Prostate gland (tissue), 2 donors: ENCODE measurements at regions not wholly inside any gene's neighbourhood (a gene's known extent, or its start where the extent isn't known, plus 50 kb on each side); places are given as distances from the start of the nearest gene placed in this dataset.

Experiments
- DNase-seq: peaks from one replicate; pipeline ENCODE4 v3.0.0-alpha.2; 2019; ENCODE audit warnings: low spot score
- H3K27ac ChIP-seq, 2 donors: fragments of 200-600 bp; sonication (generic); 2 replicates each; pipeline ENCODE4 v1.5.1; 2017 to 2019
- H3K27me3 ChIP-seq: fragments of 200-600 bp; sonication (generic); replicated peaks from 2 replicates; pipeline ENCODE4 v1.5.1; 2019; ENCODE audit not compliant: insufficient read depth
- H3K36me3 ChIP-seq, 2 donors: fragments of 200-600 bp; sonication (generic); 1 replicate in 1 of 2; 2 replicates in 1 of 2; pipeline versions ENCODE4 v1.5.1 to v1.8.1; 2017 to 2019
- H3K4me1 ChIP-seq: fragments of 200-600 bp; sonication (generic); replicated peaks from 2 replicates; pipeline ENCODE4 v1.5.1; 2019
- H3K4me3 ChIP-seq, 2 donors: fragments of 200-600 bp; sonication (generic); 2 replicates each; pipeline ENCODE4 v1.5.1; 2017 to 2019
- H3K9me3 ChIP-seq: fragments of 200-600 bp; sonication (generic); 2 replicates; pipeline ENCODE4 v1.5.1; 2017
- CTCF ChIP-seq, 4 experiments: fragments of 200-600 bp in 2 of 4; fragments of 450-650 bp in 2 of 4; sonication (generic) in 2 of 4; IDR thresholded peaks; 1 replicate in 3 of 4; 2 replicates in 1 of 4; pipeline ENCODE4 v1.5.1; 2016 to 2019; ENCODE audit warnings: antibody characterized with exemption in 4 of 4, mild to moderate bottlenecking in 2 of 4, moderate library complexity in 2 of 4
- POLR2A ChIP-seq: fragments of 450-650 bp; IDR thresholded peaks from one replicate; pipeline ENCODE4 v1.6.1; 2016; ENCODE audit warnings: antibody characterized with exemption, mild to moderate bottlenecking
- POLR2AphosphoS5 ChIP-seq: sonication (generic); formaldehyde crosslinking; IDR thresholded peaks from one replicate; pipeline ENCODE4 v1.6.1; 2017; ENCODE audit warnings: antibody characterized with exemption
- WGBS: methylation state at CpG from one replicate; pipeline ENCODE4 v1.1.5; 2018; 5-methylcytosine and 5-hydroxymethylcytosine counted together
- intact Hi-C: fragments of 100-400 bp; cut with DNase I; formaldehyde crosslinking; loops from one replicate; pipeline ENCODE4 v1.14.2; 2022

GRCh38 chr4:19009881-19010280, 988.3 kb upstream of the LCORL start:
- no peaks in the 10 kb centered on the region for H3K36me3 ChIP-seq
- 42% methylated on average over 2 of the region's 2 CpGs for WGBS
- H3K27me3 ChIP-seq: no peaks in the 10 kb centered on the region
- intact Hi-C loops: no loop called here
- no peak overlapping the region for H3K4me3 ChIP-seq
- TF ChIP-seq POLR2AphosphoS5 (no peak), POLR2A (no peak), CTCF (IDR thresholded peaks at IDR 0.05) (no peak)
- no peak for DNase-seq
- no peak overlapping the region for H3K27ac ChIP-seq
- H3K4me1 ChIP-seq: no peaks in the 10 kb centered on the region
- no peaks in the 10 kb centered on the region for H3K9me3 ChIP-seq

- no peaks in the 10 kb centered on the region for H3K27me3 ChIP-seq
- no peak for DNase-seq
- H3K27ac ChIP-seq: no peak overlapping the region
- TF ChIP-seq POLR2AphosphoS5 (no peak), CTCF (IDR thresholded peaks at IDR 0.05) (no peak), POLR2A (no peak)
- no peak overlapping the region for H3K4me3 ChIP-seq
- intact Hi-C loops: no loop called here
- no peaks in the 10 kb centered on the region for H3K9me3 ChIP-seq
- H3K36me3 ChIP-seq: no peaks in the 10 kb centered on the region
- no peaks in the 10 kb centered on the region for H3K4me1 ChIP-seq
- WGBS: 47% methylated on average over 1 of the region's 1 CpG
These were observed 983.7 kb upstream of the LCORL start for GRCh38 chr4:19005211-19005610.

DNA sequence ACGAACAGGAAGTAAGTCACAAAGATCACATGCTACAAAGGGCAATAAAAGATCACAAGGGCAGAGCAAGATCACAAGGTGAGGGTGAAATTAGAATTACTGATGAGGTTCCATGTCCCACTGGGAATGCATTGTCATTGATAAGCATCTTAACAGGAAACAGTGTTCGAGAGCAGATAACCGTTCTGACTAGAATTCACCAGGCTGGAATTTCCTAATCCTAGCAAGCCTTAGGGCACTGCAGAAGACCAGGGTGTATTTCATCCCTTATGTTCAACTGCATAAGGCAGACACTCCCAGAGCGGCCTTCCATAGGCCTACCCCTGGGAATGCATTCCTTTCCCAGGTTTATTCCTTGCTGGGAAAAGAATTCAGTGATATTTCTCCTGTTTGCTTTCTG, 980.6 kb upstream of the LCORL start:
- Histone ChIP-seq H3K9me3 (no peaks in the 10 kb centered on the region), H3K27ac (no peak overlapping the region), H3K27me3 (no peaks in the 10 kb centered on the region), H3K4me3 (no peak overlapping the region), H3K36me3 (no peaks in the 10 kb centered on the region), H3K4me1 (no peaks in the 10 kb centered on the region)
- no peak for TF ChIP-seq CTCF (IDR thresholded peaks at IDR 0.05)
- WGBS: 78% methylated on average over 4 of the region's 4 CpGs
- intact Hi-C loops: no loop called here
- no peak for DNase-seq

DNA sequence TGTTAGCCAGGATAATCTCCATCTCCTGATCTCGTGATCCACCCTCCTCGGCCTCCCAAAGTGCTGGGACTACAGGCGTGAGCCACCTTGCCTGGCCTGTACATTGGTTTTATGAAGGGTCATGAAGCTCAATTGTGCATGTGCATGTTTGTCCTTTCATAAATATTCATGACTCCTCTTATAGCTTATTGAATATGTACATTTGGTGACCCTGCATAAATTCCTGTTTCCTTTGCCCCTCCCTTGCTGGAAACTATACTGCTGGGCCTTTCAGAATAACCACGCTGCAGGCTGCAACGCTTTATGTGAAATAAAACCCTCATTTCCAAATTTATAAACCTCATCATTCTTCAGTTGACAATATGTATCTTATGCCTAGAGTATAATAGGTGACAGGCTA, 978.0 kb upstream of the LCORL start:
- H3K27ac ChIP-seq: no peak overlapping the region
- no peaks in the 10 kb centered on the region for H3K4me1 ChIP-seq
- DNase-seq: no peak
- TF ChIP-seq POLR2A (no peak), POLR2AphosphoS5 (no peak), CTCF (IDR thresholded peaks at IDR 0.05) (no peak)
- H3K4me3 ChIP-seq: no peak overlapping the region
- no peaks in the 10 kb centered on the region for H3K36me3 ChIP-seq
- 83% methylated on average over 5 of the region's 5 CpGs for WGBS
- intact Hi-C loops: no loop called here
- no peaks in the 10 kb centered on the region for H3K9me3 ChIP-seq
- no peaks in the 10 kb centered on the region for H3K27me3 ChIP-seq

- WGBS: 85% methylated on average over 4 of the region's 4 CpGs
- no peaks in the 10 kb centered on the region for H3K4me1 ChIP-seq
- no peaks in the 10 kb centered on the region for H3K36me3 ChIP-seq
- no peaks in the 10 kb centered on the region for H3K9me3 ChIP-seq
- TF ChIP-seq CTCF (IDR thresholded peaks at IDR 0.05): no peak
- no peak for TF ChIP-seq POLR2A
- TF ChIP-seq POLR2AphosphoS5: no peak
- no peak overlapping the region for H3K27ac ChIP-seq
- DNase-seq: no peak
- no peak overlapping the region for H3K4me3 ChIP-seq
- intact Hi-C loops: no loop called here
- H3K27me3 ChIP-seq: no peaks in the 10 kb centered on the region
These were observed 959.7 kb upstream of the LCORL start for GRCh38 chr4:18981234-18981615.
